Fibroblast of the aortic adventitia (primary cell): ENCODE measurements at regions not wholly inside any gene's neighbourhood (a gene's known extent, or its start where the extent isn't known, plus 50 kb on each side); places are given as distances from the start of the nearest gene placed in this dataset.
"Not testable (repeated sequence)": the region's sequence is repeated elsewhere in the genome, so short reads cannot be mapped to it uniquely, and the experiment has no call there.

Experiments used
- DNase-seq: peaks from one replicate; pipeline ENCODE4 v3.0.0-alpha.2; 2010; ENCODE audit warnings: low read depth
- H3K4me3 ChIP-seq: 2 replicates; pipeline ENCODE4 v1.5.1; 2011; ENCODE audit warnings: low read depth, mild to moderate bottlenecking, control low read depth, low read length, moderate library complexity
- TF ChIP-seq, protein P1 (sequence below): IDR thresholded peaks from 2 replicates; pipeline ENCODE4 v1.5.1; 2011; ENCODE audit warnings: mild to moderate bottlenecking, low read length, control low read depth, inconsistent platforms; ENCODE audit not compliant: insufficient read depth

DNA sequence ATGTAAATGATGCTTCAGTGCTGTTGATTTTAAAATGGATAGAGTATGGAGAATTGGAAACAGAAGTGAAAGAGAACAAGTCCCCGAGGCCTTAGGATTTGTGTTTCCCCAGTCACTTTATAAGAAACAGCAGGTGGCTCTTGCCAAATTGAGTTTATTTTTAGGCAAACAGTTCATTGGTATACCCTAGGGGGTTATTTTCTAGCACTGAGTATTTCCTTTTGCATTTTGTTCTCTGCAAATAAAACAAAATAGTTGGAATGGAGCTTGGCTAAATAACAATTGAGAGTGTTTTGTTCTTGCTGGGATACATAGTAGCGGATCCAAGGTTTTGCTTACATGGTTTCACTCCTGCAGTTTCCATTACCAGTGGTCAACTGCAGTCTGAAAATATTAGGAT lies 591.1 kb upstream of the C16orf82 start:
- TF ChIP-seq, protein P1, sequence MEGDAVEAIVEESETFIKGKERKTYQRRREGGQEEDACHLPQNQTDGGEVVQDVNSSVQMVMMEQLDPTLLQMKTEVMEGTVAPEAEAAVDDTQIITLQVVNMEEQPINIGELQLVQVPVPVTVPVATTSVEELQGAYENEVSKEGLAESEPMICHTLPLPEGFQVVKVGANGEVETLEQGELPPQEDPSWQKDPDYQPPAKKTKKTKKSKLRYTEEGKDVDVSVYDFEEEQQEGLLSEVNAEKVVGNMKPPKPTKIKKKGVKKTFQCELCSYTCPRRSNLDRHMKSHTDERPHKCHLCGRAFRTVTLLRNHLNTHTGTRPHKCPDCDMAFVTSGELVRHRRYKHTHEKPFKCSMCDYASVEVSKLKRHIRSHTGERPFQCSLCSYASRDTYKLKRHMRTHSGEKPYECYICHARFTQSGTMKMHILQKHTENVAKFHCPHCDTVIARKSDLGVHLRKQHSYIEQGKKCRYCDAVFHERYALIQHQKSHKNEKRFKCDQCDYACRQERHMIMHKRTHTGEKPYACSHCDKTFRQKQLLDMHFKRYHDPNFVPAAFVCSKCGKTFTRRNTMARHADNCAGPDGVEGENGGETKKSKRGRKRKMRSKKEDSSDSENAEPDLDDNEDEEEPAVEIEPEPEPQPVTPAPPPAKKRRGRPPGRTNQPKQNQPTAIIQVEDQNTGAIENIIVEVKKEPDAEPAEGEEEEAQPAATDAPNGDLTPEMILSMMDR, result no peak

GRCh38 chr16:26491101-26491670 lies 575.5 kb upstream of the C16orf82 start:
- no peak for DNase-seq
- no peak overlapping the region for H3K4me3 ChIP-seq
- TF ChIP-seq, protein P1, result no peak

More for the DNA sequence above, 591.1 kb upstream of the C16orf82 start:
- H3K4me3 ChIP-seq, result no peak overlapping the region
- no peak for DNase-seq

DNA sequence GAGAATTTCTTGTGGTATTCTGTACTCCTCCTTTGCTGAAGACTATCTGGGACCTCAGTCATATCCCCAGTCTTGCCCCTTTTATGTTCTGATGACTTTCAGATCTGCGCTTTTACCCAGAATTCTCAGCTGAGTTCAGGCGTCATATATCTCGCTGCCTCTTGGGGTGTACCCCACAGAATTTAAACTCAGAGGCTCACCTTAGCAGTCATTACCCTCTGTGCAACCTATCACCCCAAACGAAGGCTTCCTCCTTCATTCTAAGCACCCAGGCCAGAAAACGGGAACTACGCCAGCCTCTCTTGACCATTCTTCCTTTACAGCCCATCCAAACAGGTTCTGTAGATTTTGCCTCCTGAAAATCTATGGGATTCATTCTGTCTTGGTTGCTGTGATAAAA lies 574.8 kb upstream of the C16orf82 start:
- DNase-seq, result no peak
- TF ChIP-seq, protein P1, result no peak
- H3K4me3 ChIP-seq, result no peak overlapping the region

GRCh38 chr16:26493751-26494150 lies 573.0 kb upstream of the C16orf82 start:
- H3K4me3 ChIP-seq, result no peak overlapping the region
- TF ChIP-seq, protein P1, result no peak
- no peak for DNase-seq

DNA sequence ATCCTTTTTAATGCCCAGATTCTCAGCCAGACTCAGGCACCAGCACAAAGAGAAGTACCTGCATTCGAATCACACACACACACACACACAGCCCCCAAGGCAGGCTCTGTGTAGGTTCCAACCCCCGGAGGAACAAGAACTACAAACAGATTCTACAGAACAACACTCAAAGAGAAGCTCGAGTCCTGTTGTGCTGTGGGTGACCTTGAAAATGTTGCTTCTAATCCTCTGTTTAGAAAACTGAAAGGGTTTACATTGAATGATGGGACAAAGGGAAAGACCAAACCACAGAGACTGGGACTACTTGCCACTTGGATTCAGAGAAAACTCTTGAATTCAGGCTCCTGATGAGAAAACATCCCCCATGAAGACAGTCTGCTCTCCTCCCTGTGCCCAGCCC lies 568.8 kb upstream of the C16orf82 start:
- TF ChIP-seq, protein P1, result no peak
- no peak overlapping the region for H3K4me3 ChIP-seq
- DNase-seq, result no peak

- TF ChIP-seq, protein P1, result no peak
- no peak for DNase-seq
- H3K4me3 ChIP-seq, result no peak overlapping the region
These were observed 566.4 kb upstream of the C16orf82 start for GRCh38 chr16:26500326-26500725.

DNA sequence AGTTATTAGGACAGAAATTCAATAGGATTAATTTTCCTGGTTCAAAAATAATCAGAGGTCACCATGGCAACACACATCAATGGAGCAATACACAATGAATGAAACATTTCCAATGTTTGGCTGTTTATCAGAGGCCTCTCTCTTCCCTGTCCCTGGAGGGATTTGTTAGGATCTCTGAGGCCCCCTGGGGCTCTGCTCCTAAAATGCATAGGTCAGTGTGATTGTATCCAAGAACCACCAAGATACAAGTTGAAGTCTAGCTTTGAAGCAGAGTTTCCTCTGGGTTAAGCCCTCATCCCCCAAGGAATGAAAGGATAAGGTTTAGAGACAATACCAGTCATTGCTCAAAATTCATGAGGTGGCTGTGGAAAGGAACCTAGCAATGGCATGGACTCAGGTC lies 561.2 kb upstream of the C16orf82 start:
- TF ChIP-seq, protein P1, result no peak
- no peak for DNase-seq
- H3K4me3 ChIP-seq, result no peak overlapping the region

GRCh38 chr16:26508946-26509345 lies 557.8 kb upstream of the C16orf82 start:
- not testable (repeated sequence) for DNase-seq, H3K4me3 ChIP-seq
